Femur (tissue), 1 donor: ENCODE measurements at regions not wholly inside any gene's neighbourhood (a gene's known extent, or its start where the extent isn't known, plus 50 kb on each side); places are given as distances from the start of the nearest gene placed in this dataset.
"Not testable (repeated sequence)": the region's sequence is repeated elsewhere in the genome, so short reads cannot be mapped to it uniquely, and the experiment has no call there.

ENCODE experiments used
- DNase-seq: peaks from one replicate; pipeline ENCODE4 v3.0.0-alpha.2; 2017

- no peak for DNase-seq
These were observed 120.0 kb upstream of the EGFR start for GRCh38 chr7:54898659-54899340.

GRCh38 chr7:54901840-54902239 lies 117.0 kb upstream of the EGFR start:
- DNase-seq = no peak

- DNase-seq = no peak
These were observed 114.7 kb upstream of the EGFR start for GRCh38 chr7:54904130-54904529.

- DNase-seq = no peak
These were observed 113.8 kb upstream of the EGFR start for GRCh38 chr7:54904986-54905385.

- no peak for DNase-seq
These were observed 111.9 kb upstream of the EGFR start for GRCh38 chr7:54906963-54907362.

- no peak for DNase-seq
These were observed 110.8 kb upstream of the EGFR start for GRCh38 chr7:54907981-54908380.

GRCh38 chr7:54908760-54909438 lies 109.9 kb upstream of the EGFR start:
- no peak for DNase-seq

GRCh38 chr7:54915870-54916598 lies 102.8 kb upstream of the EGFR start:
- DNase-seq = no peak

GRCh38 chr7:54917613-54918391 lies 101.0 kb upstream of the EGFR start:
- no peak for DNase-seq

- no peak for DNase-seq
These were observed 97.7 kb upstream of the EGFR start for GRCh38 chr7:54921116-54921515.

GRCh38 chr7:54931532-54931931 lies 87.3 kb upstream of the EGFR start:
- DNase-seq = no peak

- DNase-seq = peak; percentile 81
These were observed 85.8 kb upstream of the EGFR start for GRCh38 chr7:54932818-54933543.

- no peak for DNase-seq
These were observed 85.2 kb upstream of the EGFR start for GRCh38 chr7:54933643-54934042.

- DNase-seq = no peak
These were observed 78.1 kb upstream of the EGFR start for GRCh38 chr7:54940748-54941147.

- no peak for DNase-seq
These were observed 74.6 kb upstream of the EGFR start for GRCh38 chr7:54944179-54944578.

GRCh38 chr7:54946271-54946670 lies 72.5 kb upstream of the EGFR start:
- no peak for DNase-seq

- no peak for DNase-seq
These were observed 72.1 kb upstream of the EGFR start for GRCh38 chr7:54946764-54947163.

GRCh38 chr7:54947266-54947665 lies 71.6 kb upstream of the EGFR start:
- DNase-seq = no peak

- not testable (repeated sequence) for DNase-seq
These were observed 69.3 kb upstream of the EGFR start for GRCh38 chr7:54949514-54949913.

- no peak for DNase-seq
These were observed 63.5 kb upstream of the EGFR start for GRCh38 chr7:54955296-54955695.

- DNase-seq = no peak
These were observed 63.0 kb upstream of the EGFR start for GRCh38 chr7:54955696-54956420.

- DNase-seq = no peak
These were observed 62.0 kb upstream of the EGFR start for GRCh38 chr7:54956865-54957264.
